Muscle layer of duodenum (tissue), 2 donors: ENCODE measurements at regions not wholly inside any gene's neighbourhood (a gene's known extent, or its start where the extent isn't known, plus 50 kb on each side); places are given as distances from the start of the nearest gene placed in this dataset.
"Not testable (repeated sequence)": the region's sequence is repeated elsewhere in the genome, so short reads cannot be mapped to it uniquely, and the experiment has no call there.

ENCODE experiments used
- H3K27ac ChIP-seq: one replicate; pipeline ENCODE4 v1.7.0; 2013; ENCODE audit warnings: mild to moderate bottlenecking, low read length
- H3K27me3 ChIP-seq: one replicate; pipeline ENCODE4 v1.7.0; 2013; ENCODE audit warnings: low read depth, mild to moderate bottlenecking, control low read depth, low read length
- H3K36me3 ChIP-seq, 2 donors: one replicate each; pipeline ENCODE4 v1.7.0; 2013; ENCODE audit warnings: low read length in 2 of 2, control low read depth in 1 of 2, mild to moderate bottlenecking in 1 of 2; ENCODE audit not compliant: insufficient read depth in 2 of 2, control insufficient read depth in 1 of 2
- H3K4me1 ChIP-seq, 2 donors: one replicate each; pipeline ENCODE4 v1.7.0; 2013; ENCODE audit warnings: low read length in 2 of 2, mild to moderate bottlenecking in 2 of 2, control low read depth in 1 of 2, moderate library complexity in 1 of 2; ENCODE audit not compliant: insufficient read depth in 2 of 2, control insufficient read depth in 1 of 2
- H3K4me3 ChIP-seq, 2 donors: one replicate each; pipeline ENCODE4 v1.7.0; 2013; ENCODE audit warnings: low read length in 2 of 2, low read depth in 1 of 2, mild to moderate bottlenecking in 1 of 2
- H3K9me3 ChIP-seq, 2 donors: one replicate each; pipeline ENCODE4 v1.7.0; 2013; ENCODE audit warnings: low read length in 2 of 2, control low read depth in 1 of 2, mild to moderate bottlenecking in 1 of 2; ENCODE audit not compliant: control insufficient read depth in 1 of 2
- donor health status: healthy.

- H3K27me3 ChIP-seq: no peaks in the 10 kb centered on the region
These were observed 391.1 kb upstream of the MDFIC2 start for GRCh38 chr3:70703305-70704102.

GRCh38 chr3:70702132-70702531 lies 389.7 kb upstream of the MDFIC2 start:
- H3K4me3 ChIP-seq: no peak overlapping the region
- H3K27me3 ChIP-seq: no peaks in the 10 kb centered on the region
- no peak overlapping the region for H3K27ac ChIP-seq
- no peaks in the 10 kb centered on the region for H3K9me3 ChIP-seq
- no peaks in the 10 kb centered on the region for H3K36me3 ChIP-seq
- no peaks in the 10 kb centered on the region for H3K4me1 ChIP-seq

More at GRCh38 chr3:70703305-70704102, 391.1 kb upstream of the MDFIC2 start:
- no peak overlapping the region for H3K27ac ChIP-seq
- H3K9me3 ChIP-seq: no peaks in the 10 kb centered on the region
- H3K4me1 ChIP-seq: no peaks in the 10 kb centered on the region
- H3K36me3 ChIP-seq: no peaks in the 10 kb centered on the region
- no peak overlapping the region for H3K4me3 ChIP-seq

GRCh38 chr3:70684701-70685100 lies 372.3 kb upstream of the MDFIC2 start:
- Histone ChIP-seq H3K27me3 (no peaks in the 10 kb centered on the region), H3K36me3 (no peaks in the 10 kb centered on the region), H3K4me3 (no peak overlapping the region), H3K4me1 (no peaks in the 10 kb centered on the region), H3K27ac (no peak overlapping the region), H3K9me3 (no peaks in the 10 kb centered on the region)

- H3K27ac ChIP-seq, H3K4me1 ChIP-seq, H3K27me3 ChIP-seq, H3K4me3 ChIP-seq, H3K36me3 ChIP-seq, H3K9me3 ChIP-seq: not testable (repeated sequence)
These were observed 363.4 kb upstream of the MDFIC2 start for GRCh38 chr3:70675810-70676209.

- Histone ChIP-seq H3K4me1 (no peaks in the 10 kb centered on the region), H3K9me3 (no peaks in the 10 kb centered on the region), H3K36me3 (no peaks in the 10 kb centered on the region), H3K27me3 (no peaks in the 10 kb centered on the region), H3K27ac (no peak overlapping the region), H3K4me3 (no peak overlapping the region)
These were observed 346.3 kb upstream of the MDFIC2 start for GRCh38 chr3:70658513-70659310.

DNA sequence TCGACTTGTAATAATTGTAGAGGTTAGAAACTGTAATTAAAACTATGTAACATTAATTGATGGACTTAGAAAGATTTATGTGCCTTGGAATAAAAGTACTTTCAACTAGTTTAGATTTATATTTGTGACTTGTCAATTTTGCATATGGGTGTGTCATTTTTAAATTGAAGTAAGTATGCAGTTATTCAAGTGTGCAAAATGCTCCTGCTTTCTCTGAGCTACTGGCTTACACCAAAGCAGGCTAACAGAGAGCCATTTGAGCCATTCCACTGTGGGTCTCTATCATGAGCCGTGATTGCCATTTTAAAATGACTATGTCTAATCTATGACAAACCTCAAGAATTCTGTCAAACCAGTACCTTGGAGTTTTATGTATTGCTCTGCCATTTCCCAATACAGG lies 345.0 kb upstream of the MDFIC2 start:
- no peak overlapping the region for H3K4me3 ChIP-seq
- H3K9me3 ChIP-seq: no peaks in the 10 kb centered on the region
- H3K27ac ChIP-seq: no peak overlapping the region
- no peaks in the 10 kb centered on the region for H3K4me1 ChIP-seq
- H3K27me3 ChIP-seq: no peaks in the 10 kb centered on the region
- no peaks in the 10 kb centered on the region for H3K36me3 ChIP-seq

DNA sequence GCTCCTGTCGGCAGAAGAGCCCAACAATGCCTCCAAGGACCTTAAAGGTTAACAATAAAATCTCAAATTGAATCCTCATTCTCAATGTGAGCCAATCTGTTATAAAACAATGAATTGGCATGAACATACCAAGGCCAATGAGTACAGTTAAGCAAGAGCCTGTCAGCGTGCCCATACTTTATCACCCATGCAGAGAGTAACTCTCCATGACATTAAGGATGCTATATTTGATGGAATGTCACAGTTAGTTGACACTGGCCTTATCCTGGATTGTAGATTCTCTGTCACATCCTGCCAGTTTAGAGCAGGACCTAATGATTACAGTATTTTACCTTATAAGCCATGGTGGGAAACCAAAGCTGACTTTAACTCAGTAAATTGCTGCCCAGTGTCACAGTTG lies 335.4 kb upstream of the MDFIC2 start:
- H3K9me3 ChIP-seq: no peaks in the 10 kb centered on the region
- no peaks in the 10 kb centered on the region for H3K27me3 ChIP-seq
- no peak overlapping the region for H3K4me3 ChIP-seq
- H3K27ac ChIP-seq: no peak overlapping the region
- H3K4me1 ChIP-seq: no peaks in the 10 kb centered on the region
- no peaks in the 10 kb centered on the region for H3K36me3 ChIP-seq

GRCh38 chr3:70647094-70647493 lies 334.7 kb upstream of the MDFIC2 start:
- Histone ChIP-seq H3K36me3 (no peaks in the 10 kb centered on the region), H3K4me3 (no peak overlapping the region), H3K9me3 (no peaks in the 10 kb centered on the region), H3K27ac (no peak overlapping the region), H3K4me1 (no peaks in the 10 kb centered on the region), H3K27me3 (no peaks in the 10 kb centered on the region)

GRCh38 chr3:70646635-70647034 lies 334.2 kb upstream of the MDFIC2 start:
- Histone ChIP-seq H3K27me3 (no peaks in the 10 kb centered on the region), H3K36me3 (no peaks in the 10 kb centered on the region), H3K4me1 (no peaks in the 10 kb centered on the region), H3K27ac (no peak overlapping the region), H3K9me3 (no peaks in the 10 kb centered on the region), H3K4me3 (no peak overlapping the region)

GRCh38 chr3:70640481-70640880 lies 328.0 kb upstream of the MDFIC2 start:
- Histone ChIP-seq H3K36me3 (no peaks in the 10 kb centered on the region), H3K4me3 (no peak overlapping the region), H3K27ac (no peak overlapping the region), H3K27me3 (no peaks in the 10 kb centered on the region), H3K4me1 (no peaks in the 10 kb centered on the region), H3K9me3 (peaks cover 0 to 6% of the 10 kb centered on the region in 2 donors)

DNA sequence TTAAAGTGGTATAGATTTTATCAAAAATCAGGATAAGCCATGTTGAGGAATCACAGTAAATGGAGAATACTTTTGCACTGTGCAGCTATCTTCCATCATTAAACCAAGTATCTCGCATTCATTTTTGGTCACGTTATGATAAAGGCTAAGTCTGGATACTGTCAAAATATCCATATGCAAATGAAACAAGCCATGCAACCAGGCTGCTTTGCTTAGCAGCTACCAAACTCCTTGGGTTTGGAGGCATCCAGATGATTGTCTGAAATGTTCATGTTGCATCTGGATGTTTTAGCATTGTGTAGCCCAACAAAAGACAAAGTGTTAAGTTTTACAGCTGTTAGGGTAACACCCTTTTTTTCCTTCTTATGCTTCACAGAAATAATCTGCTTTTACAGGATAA lies 322.9 kb upstream of the MDFIC2 start:
- Histone ChIP-seq H3K27ac (no peak overlapping the region), H3K4me3 (no peak overlapping the region), H3K4me1 (no peaks in the 10 kb centered on the region), H3K9me3 (peaks cover 0 to 6% of the 10 kb centered on the region in 2 donors), H3K36me3 (no peaks in the 10 kb centered on the region), H3K27me3 (no peaks in the 10 kb centered on the region)
